ENCODE measurements at regions not wholly inside any gene's neighbourhood (a gene's known extent, or its start where the extent isn't known, plus 50 kb on each side); places are given as distances from the start of the nearest gene placed in this dataset.

GRCh38 chr11:82176945-82177344 lies 556.7 kb downstream of the FAM181B start:
- H3K9me3 ChIP-seq (ENCODE audit: low read depth): no peaks in the 10 kb centered on the region
- no peaks in the 10 kb centered on the region for H3K4me1 ChIP-seq
- H3K9ac ChIP-seq: no peak overlapping the region
- no peaks in the 10 kb centered on the region for H3K27me3 ChIP-seq
- Mint-ChIP-seq H3K4me1 (no peaks in the 10 kb centered on the region), H3K4me3 (no peak overlapping the region), H3K27me3 (ENCODE audit: insufficient read depth, low read depth) (no peaks in the 10 kb centered on the region), H3K9me3 (peaks cover 4% of the 10 kb centered on the region), H3K36me3 (no peaks in the 10 kb centered on the region), H3K27ac (no peak overlapping the region)
- no peak overlapping the region for H2AFZ ChIP-seq (replicated peaks)
- DNase-seq (ENCODE audit: low spot score): no peak
- no peaks in the 10 kb centered on the region for H3F3A ChIP-seq (ENCODE audit: low read depth)
- no peaks in the 10 kb centered on the region for H3K79me2 ChIP-seq (ENCODE audit: low read depth)
- no peaks in the 10 kb centered on the region for H4K20me1 ChIP-seq (ENCODE audit: low read depth)
- no peak overlapping the region for H3K4me3 ChIP-seq
- TF ChIP-seq EZH2 (IDR thresholded peaks at IDR 0.05) (no peak), CTCF (IDR thresholded peaks at IDR 0.05) (no peak), EZH2phosphoT487 (IDR thresholded peaks at IDR 0.05) (no peak)
- H3K36me3 ChIP-seq: no peaks in the 10 kb centered on the region
- no peak overlapping the region for H3K27ac ChIP-seq
- no peak overlapping the region for H3K4me2 ChIP-seq

GRCh38 chr11:82176365-82176764 lies 557.3 kb downstream of the FAM181B start:
- Histone ChIP-seq H3K79me2 (ENCODE audit: low read depth) (no peaks in the 10 kb centered on the region), H2AFZ (replicated peaks) (no peak overlapping the region), H3K4me3 (no peak overlapping the region), H3K4me1 (no peaks in the 10 kb centered on the region), H3K27me3 (no peaks in the 10 kb centered on the region), H3K9ac (no peak overlapping the region), H3K36me3 (no peaks in the 10 kb centered on the region), H3K27ac (no peak overlapping the region), H3K9me3 (ENCODE audit: low read depth) (no peaks in the 10 kb centered on the region), H4K20me1 (ENCODE audit: low read depth) (no peaks in the 10 kb centered on the region), H3F3A (ENCODE audit: low read depth) (no peaks in the 10 kb centered on the region), H3K4me2 (no peak overlapping the region)
- no peak overlapping the region for H3K4me3 Mint-ChIP-seq
- DNase-seq (ENCODE audit: low spot score): no peak
- no peak overlapping the region for H3K27ac Mint-ChIP-seq
- H3K36me3 Mint-ChIP-seq: no peaks in the 10 kb centered on the region
- TF ChIP-seq EZH2phosphoT487 (IDR thresholded peaks at IDR 0.05) (no peak), CTCF (IDR thresholded peaks at IDR 0.05) (no peak), EZH2 (IDR thresholded peaks at IDR 0.05) (no peak)
- H3K27me3 Mint-ChIP-seq (ENCODE audit: insufficient read depth, low read depth): no peaks in the 10 kb centered on the region
- H3K9me3 Mint-ChIP-seq: peaks cover 4% of the 10 kb centered on the region
- H3K4me1 Mint-ChIP-seq: no peaks in the 10 kb centered on the region

GRCh38 chr11:82174610-82175009 lies 559.1 kb downstream of the FAM181B start:
- DNase-seq (ENCODE audit: low spot score): peak; percentile 37
- Histone ChIP-seq H3K9ac (no peak overlapping the region), H4K20me1 (ENCODE audit: low read depth) (no peaks in the 10 kb centered on the region), H3K36me3 (no peaks in the 10 kb centered on the region), H3K9me3 (ENCODE audit: low read depth) (no peaks in the 10 kb centered on the region), H2AFZ (replicated peaks) (no peak overlapping the region), H3K4me3 (no peak overlapping the region), H3K79me2 (ENCODE audit: low read depth) (no peaks in the 10 kb centered on the region), H3K4me1 (no peaks in the 10 kb centered on the region), H3F3A (ENCODE audit: low read depth) (no peaks in the 10 kb centered on the region), H3K4me2 (no peak overlapping the region), H3K27me3 (no peaks in the 10 kb centered on the region), H3K27ac (no peak overlapping the region)
- H3K36me3 Mint-ChIP-seq: no peaks in the 10 kb centered on the region
- TF ChIP-seq EZH2phosphoT487 (IDR thresholded peaks at IDR 0.05): no peak
- no peak for TF ChIP-seq EZH2 (IDR thresholded peaks at IDR 0.05)
- peak; percentile 54 for TF ChIP-seq CTCF (IDR thresholded peaks at IDR 0.05)
- no peaks in the 10 kb centered on the region for H3K9me3 Mint-ChIP-seq
- H3K27ac Mint-ChIP-seq: no peak overlapping the region
- H3K27me3 Mint-ChIP-seq (ENCODE audit: insufficient read depth, low read depth): no peaks in the 10 kb centered on the region
- H3K4me1 Mint-ChIP-seq: no peaks in the 10 kb centered on the region
- H3K4me3 Mint-ChIP-seq: no peak overlapping the region

GRCh38 chr11:82146789-82147188 lies 586.9 kb downstream of the FAM181B start:
- Mint-ChIP-seq H3K9me3 (no peaks in the 10 kb centered on the region), H3K27me3 (ENCODE audit: insufficient read depth, low read depth) (no peaks in the 10 kb centered on the region), H3K4me1 (no peaks in the 10 kb centered on the region), H3K36me3 (no peaks in the 10 kb centered on the region), H3K27ac (no peak overlapping the region), H3K4me3 (no peak overlapping the region)
- no peak overlapping the region for H3K27ac ChIP-seq
- no peak overlapping the region for H3K4me2 ChIP-seq
- no peak for TF ChIP-seq EZH2 (IDR thresholded peaks at IDR 0.05)
- TF ChIP-seq CTCF (IDR thresholded peaks at IDR 0.05): no peak
- no peak for TF ChIP-seq EZH2phosphoT487 (IDR thresholded peaks at IDR 0.05)
- H3K4me3 ChIP-seq: no peak overlapping the region
- H2AFZ ChIP-seq (replicated peaks): no peak overlapping the region
- no peak overlapping the region for H3K9ac ChIP-seq
- no peaks in the 10 kb centered on the region for H3K79me2 ChIP-seq (ENCODE audit: low read depth)
- no peaks in the 10 kb centered on the region for H3K27me3 ChIP-seq
- H3K4me1 ChIP-seq: no peaks in the 10 kb centered on the region
- no peaks in the 10 kb centered on the region for H3F3A ChIP-seq (ENCODE audit: low read depth)
- no peaks in the 10 kb centered on the region for H3K9me3 ChIP-seq (ENCODE audit: low read depth)
- DNase-seq (ENCODE audit: low spot score): no peak
- no peaks in the 10 kb centered on the region for H3K36me3 ChIP-seq
- H4K20me1 ChIP-seq (ENCODE audit: low read depth): no peaks in the 10 kb centered on the region

Data from neural progenitor cell (in vitro differentiated cells).